Stimulated activated naive CD8-positive, alpha-beta T cell treated with anti-CD3 and anti-CD28 coated beads, Interleukin-15, amount 100 ng/mL, for 72 hours (primary cell): ENCODE measurements at regions not wholly inside any gene's neighbourhood (a gene's known extent, or its start where the extent isn't known, plus 50 kb on each side); places are given as distances from the start of the nearest gene placed in this dataset.
A peak's percentile ranks its signal among the peaks of the same experiment; 100 is the strongest.
"Not testable (repeated sequence)": the region's sequence is repeated elsewhere in the genome, so short reads cannot be mapped to it uniquely, and the experiment has no call there.

ENCODE experiments used
- ATAC-seq: fragments of 150-1000 bp; cut with Tn5 transposase; 2 replicates; pipeline ENCODE4 v1.10.0; 2021; ENCODE audit warnings: mild to moderate bottlenecking, moderate library complexity
- DNase-seq, 2 donors: peaks; one replicate each; pipeline ENCODE4 v3.0.0; 2021 to 2022
- H3K27ac Mint-ChIP-seq, 2 donors: one replicate each; pipeline ENCODE4 v1.8.0; 2022; ENCODE audit warnings: mild to moderate bottlenecking in 2 of 2, mixed read lengths in 2 of 2, moderate library complexity in 2 of 2
- H3K27me3 Mint-ChIP-seq: one replicate; pipeline ENCODE4 v1.8.0; 2022; ENCODE audit warnings: mixed read lengths
- H3K4me1 Mint-ChIP-seq: one replicate; pipeline ENCODE4 v1.8.0; 2022; ENCODE audit warnings: mild to moderate bottlenecking, mixed read lengths
- H3K4me3 Mint-ChIP-seq, 2 donors: one replicate each; pipeline ENCODE4 v1.8.0; 2022; ENCODE audit warnings: mild to moderate bottlenecking in 2 of 2, mixed read lengths in 2 of 2, moderate library complexity in 1 of 2
- H3K9me3 Mint-ChIP-seq, 2 donors: one replicate each; pipeline ENCODE4 v1.8.0; 2022; ENCODE audit warnings: mixed read lengths in 2 of 2

DNA sequence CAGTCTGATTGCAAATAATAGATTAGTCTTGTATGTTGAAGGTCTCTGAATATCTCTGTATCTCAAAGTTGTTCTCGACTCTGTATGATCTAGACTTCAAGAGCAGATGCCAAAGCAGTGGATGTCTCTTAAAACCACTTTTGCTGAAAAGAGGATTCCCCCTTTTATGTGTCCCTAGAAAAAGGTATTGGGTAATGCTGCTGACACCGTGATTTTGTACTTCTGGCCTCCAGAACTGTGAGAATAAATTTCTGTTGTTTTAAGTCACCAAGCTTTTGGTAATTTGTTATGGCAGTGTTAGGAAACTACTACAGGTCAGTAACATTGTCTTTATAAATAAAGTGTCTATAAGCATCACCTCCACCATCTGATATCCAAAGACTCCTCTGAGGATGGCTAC, 85.3 kb upstream of the PIK3R1 start:
- no peak for ATAC-seq
- Mint-ChIP-seq H3K4me1 (peaks cover 8% of the 10 kb centered on the region), H3K4me3 (no peak overlapping the region), H3K27ac (no peak overlapping the region), H3K9me3 (no peaks in the 10 kb centered on the region), H3K27me3 (peaks cover 7% of the 10 kb centered on the region)
- DNase-seq, result no peak

DNA sequence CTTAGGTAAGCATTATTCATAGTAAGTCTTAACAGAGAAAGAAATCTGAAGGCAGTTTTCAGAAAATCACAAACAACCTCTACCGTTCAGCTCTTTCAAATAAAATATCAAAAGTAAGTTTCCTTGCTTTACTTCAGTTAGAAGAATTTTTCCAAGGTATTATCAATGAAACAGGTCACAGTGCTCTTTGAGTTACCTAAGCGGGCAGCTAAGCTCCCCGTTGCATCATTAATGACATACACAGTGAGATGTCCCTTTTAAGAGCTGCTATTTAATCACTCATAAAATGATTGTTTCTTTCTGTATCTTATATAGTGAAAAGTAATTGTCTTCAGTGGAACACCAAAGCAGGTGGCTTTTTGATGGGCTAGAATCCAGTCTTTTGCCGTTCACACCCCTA, 86.2 kb upstream of the PIK3R1 start:
- peaks cover 8% of the 10 kb centered on the region for H3K4me1 Mint-ChIP-seq
- DNase-seq (no peak), ATAC-seq (no peak)
- H3K4me3 Mint-ChIP-seq, result no peak overlapping the region
- no peak overlapping the region for H3K27ac Mint-ChIP-seq
- H3K9me3 Mint-ChIP-seq, result peaks cover 3 to 4% of the 10 kb centered on the region in 2 donors
- H3K27me3 Mint-ChIP-seq, result peaks cover 2% of the 10 kb centered on the region

DNA sequence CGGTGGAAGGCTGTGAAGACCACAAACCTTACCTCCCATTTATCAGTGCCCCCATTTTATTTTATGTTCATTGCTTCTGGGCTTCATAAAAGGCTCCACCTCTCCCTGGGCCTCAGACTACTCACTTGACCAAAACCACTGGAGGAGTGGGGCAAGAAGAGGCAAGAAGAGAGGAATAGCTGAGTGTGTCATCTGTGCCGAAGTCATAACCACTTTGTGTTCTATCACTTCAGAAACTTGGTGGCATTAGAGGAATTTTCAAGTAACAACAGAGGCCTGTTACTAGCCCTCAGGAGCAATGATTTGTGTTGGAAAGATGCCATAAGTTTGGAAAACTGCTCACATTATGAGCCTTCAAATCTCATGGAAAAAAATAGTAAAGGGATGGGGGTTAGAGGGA, 88.7 kb upstream of the PIK3R1 start:
- no peak overlapping the region for H3K27ac Mint-ChIP-seq
- H3K9me3 Mint-ChIP-seq, result peaks cover 7 to 10% of the 10 kb centered on the region in 2 donors
- DNase-seq (no peak), ATAC-seq (no peak)
- H3K27me3 Mint-ChIP-seq, result peaks cover 26% of the 10 kb centered on the region
- H3K4me3 Mint-ChIP-seq, result no peak overlapping the region
- H3K4me1 Mint-ChIP-seq, result peaks cover 25% of the 10 kb centered on the region

DNA sequence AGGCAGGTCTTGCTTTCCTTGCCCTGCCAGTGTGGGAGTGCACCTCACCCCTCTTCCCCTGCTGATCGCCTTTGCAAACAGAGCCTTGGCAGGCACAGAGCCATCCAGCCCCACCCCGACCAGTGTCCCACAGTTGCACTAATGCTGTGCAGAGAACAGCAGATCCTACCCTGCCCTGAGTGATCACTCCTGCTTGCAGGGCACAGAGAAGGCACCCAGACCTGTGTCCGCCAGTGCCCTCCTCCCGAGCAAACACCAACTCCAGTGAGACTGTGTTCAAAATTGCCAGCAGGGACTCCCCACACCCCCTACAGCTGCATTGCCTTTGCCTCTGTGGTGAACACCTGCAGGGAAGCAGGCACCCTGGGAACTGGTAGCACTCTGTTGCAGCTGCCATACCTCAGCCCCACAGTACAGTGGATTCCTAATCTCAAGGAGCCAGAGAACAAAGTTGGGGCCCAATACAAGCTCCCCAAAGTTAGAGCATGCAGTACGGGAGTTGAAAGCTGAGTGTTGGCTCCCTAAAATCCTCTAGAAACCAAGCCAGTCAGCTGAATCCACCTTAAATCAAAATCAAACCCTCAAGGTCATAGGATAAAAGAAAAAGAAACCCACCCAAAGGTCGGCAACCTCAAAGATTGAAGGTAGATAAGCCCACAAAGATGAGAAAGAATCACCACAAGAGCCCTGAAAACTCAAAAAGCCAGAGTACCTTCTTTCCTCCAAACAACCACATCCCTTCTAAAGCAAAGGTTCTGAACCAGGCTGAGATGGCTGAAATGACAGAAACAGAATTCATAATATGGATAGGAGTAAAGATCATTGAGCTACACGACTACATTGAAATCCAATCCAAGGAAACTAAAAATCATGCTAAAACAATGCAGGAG, 92.9 kb upstream of the PIK3R1 start:
- H3K27ac Mint-ChIP-seq, result no peak overlapping the region
- peaks cover 35% of the 10 kb centered on the region for H3K4me1 Mint-ChIP-seq
- DNase-seq, result peak in 1 of 2 donors; percentile 4
- H3K9me3 Mint-ChIP-seq, result peaks cover 7 to 10% of the 10 kb centered on the region in 2 donors
- no peak overlapping the region for H3K4me3 Mint-ChIP-seq
- ATAC-seq, result peak; percentile 67
- peaks cover 37% of the 10 kb centered on the region for H3K27me3 Mint-ChIP-seq

DNA sequence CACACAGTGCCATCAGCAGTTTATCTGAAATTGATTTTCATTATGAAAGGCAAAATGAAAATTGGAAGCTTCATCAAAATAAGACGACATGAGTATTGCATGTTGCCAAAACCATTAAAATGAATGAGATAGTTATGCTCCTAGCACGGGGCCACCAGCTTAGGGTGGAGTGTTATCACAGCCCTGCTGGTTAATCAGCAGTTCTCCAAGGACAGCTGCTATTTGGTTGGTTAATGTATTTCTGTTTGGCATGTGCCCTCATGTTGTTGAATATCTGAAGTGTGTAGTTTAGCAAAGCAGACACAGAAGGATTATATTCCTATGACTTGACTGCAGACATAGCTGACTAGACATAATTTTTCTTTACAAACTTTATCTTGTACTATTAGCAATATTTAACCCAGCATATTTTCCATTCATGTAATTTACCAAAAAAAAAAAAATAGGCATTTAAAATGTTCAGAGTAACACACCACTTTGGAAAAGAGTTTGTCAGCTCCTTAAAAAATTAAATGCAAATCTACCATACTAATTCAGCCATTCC, 98.6 kb upstream of the PIK3R1 start:
- peaks cover 11% of the 10 kb centered on the region for H3K4me1 Mint-ChIP-seq
- ATAC-seq, result no peak
- no peaks in the 10 kb centered on the region for H3K9me3 Mint-ChIP-seq
- H3K27me3 Mint-ChIP-seq, result peaks cover 11% of the 10 kb centered on the region
- no peak overlapping the region for H3K4me3 Mint-ChIP-seq
- H3K27ac Mint-ChIP-seq, result no peak overlapping the region
- DNase-seq, result no peak

DNA sequence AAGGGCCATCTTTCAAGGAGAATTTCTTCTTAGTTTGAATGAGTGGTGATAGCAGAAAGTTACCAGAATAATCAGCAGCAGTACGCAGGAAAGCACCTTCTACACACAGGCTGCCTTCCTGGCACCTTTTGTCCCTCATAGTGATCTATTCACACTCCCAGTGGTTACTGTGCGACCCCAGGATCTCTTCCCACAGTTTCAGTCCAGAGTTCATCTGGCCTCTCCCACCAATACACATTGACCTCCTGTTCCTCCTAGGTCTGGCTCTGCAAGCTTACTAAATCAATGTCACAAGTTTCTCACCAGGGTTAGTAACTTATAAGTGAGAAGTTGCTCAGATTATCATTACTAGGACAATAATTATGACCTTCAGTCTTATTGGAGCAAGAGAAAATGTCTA, 99.1 kb upstream of the PIK3R1 start:
- ATAC-seq (no peak), DNase-seq (no peak)
- Mint-ChIP-seq H3K27ac (no peak overlapping the region), H3K9me3 (no peaks in the 10 kb centered on the region), H3K27me3 (peaks cover 6% of the 10 kb centered on the region), H3K4me1 (peaks cover 6% of the 10 kb centered on the region), H3K4me3 (no peak overlapping the region)

DNA sequence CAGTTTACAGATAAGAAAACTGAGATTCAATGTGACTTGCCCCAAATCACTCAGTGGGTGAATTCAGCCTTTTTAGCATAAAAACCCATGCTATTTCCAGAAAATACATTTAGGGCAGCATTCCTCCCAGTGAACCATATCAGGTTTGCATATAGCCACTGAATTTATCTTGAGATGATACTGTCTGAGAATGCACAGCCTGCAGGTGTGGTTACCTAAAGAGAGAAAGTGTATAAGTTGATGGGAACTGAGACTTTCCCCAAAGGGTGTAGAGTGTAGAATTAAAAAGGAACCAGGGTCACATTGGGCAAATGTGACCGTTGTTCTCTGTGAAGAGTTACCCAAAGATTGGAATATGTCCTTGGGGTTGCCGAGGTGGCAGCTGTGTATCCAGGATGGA, 100.0 kb upstream of the PIK3R1 start:
- Mint-ChIP-seq H3K27ac (no peak overlapping the region), H3K9me3 (no peaks in the 10 kb centered on the region), H3K4me1 (peaks cover 6% of the 10 kb centered on the region), H3K4me3 (no peak overlapping the region), H3K27me3 (no peaks in the 10 kb centered on the region)
- ATAC-seq (no peak), DNase-seq (no peak)

DNA sequence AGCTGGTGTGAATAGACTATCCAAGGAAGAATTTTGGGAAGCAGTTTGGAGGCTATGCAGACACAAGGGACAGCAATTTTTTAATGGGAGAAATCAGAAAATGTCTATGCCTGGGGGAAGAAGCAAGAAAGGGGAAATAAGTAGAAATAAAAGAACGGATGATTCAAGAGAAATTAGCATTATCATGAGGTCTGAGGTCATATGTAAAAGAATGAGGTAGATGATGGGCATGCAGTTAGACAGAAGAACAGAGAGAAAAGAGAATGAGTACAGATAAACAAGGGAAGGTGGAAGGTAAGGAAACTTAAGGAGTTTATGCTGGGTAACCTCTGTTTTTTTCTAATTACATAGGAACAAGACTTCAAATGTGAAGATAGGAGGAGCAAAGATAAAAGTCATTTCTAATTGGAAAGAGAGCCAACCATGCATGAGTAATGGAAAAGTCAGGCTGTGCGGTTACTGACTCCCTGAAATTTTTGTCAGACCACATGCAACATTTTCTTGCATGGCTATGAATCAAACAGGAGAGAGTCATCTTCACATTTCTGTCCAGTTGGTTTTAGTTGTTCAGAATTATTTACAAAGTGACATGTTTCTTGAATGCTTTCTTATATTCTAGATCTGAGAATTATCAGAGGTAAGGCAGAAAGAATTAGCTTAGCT, 101.0 kb upstream of the PIK3R1 start:
- H3K27me3 Mint-ChIP-seq, result no peaks in the 10 kb centered on the region
- H3K4me3 Mint-ChIP-seq, result no peak overlapping the region
- peaks cover under 1% of the 10 kb centered on the region for H3K4me1 Mint-ChIP-seq
- ATAC-seq (no peak), DNase-seq (no peak)
- no peak overlapping the region for H3K27ac Mint-ChIP-seq
- no peaks in the 10 kb centered on the region for H3K9me3 Mint-ChIP-seq

DNA sequence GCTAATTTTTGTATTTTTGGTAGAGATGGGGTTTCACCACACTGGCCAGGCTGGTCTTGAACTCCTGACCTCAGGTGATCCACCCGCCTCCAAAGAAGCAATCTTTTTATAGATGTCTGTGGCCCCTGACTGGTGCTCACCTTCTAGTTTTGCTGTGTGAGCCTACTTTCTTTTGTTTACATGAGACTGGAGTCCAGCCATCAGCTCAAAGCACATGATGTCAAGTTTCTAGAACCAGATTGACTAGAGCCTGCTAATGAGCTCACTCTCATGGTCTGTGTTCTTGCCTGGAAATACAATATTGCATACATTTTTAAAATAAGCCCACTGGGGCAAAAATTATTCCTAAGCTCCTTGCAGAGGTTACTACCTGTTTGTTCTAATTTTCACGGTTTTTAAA, 102.9 kb upstream of the PIK3R1 start:
- Mint-ChIP-seq H3K27me3 (no peaks in the 10 kb centered on the region), H3K27ac (no peak overlapping the region), H3K4me3 (no peak overlapping the region), H3K9me3 (no peaks in the 10 kb centered on the region), H3K4me1 (no peaks in the 10 kb centered on the region)
- no peak for ATAC-seq
- DNase-seq, result no peak

DNA sequence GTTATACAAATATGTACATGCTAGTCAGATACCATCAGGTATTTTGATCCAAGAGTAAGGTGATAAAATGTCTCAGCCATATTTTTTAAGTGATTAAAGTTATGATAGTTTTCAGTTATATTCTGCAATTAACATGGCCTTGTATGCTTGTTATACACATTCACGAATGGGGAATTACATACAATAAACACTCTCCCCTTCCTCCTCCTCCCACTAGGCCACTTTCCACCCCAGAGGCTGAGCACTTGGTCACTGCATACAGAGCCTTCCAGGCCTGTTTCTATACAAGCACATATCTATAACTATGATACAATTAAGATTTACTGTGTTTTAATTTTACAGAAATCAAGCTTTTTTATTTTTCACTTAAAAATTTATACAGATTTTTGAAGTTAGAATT, 104.7 kb upstream of the PIK3R1 start:
- Mint-ChIP-seq H3K9me3 (no peaks in the 10 kb centered on the region), H3K27ac (no peak overlapping the region), H3K4me3 (no peak overlapping the region), H3K4me1 (no peaks in the 10 kb centered on the region), H3K27me3 (no peaks in the 10 kb centered on the region)
- DNase-seq (no peak), ATAC-seq (no peak)

DNA sequence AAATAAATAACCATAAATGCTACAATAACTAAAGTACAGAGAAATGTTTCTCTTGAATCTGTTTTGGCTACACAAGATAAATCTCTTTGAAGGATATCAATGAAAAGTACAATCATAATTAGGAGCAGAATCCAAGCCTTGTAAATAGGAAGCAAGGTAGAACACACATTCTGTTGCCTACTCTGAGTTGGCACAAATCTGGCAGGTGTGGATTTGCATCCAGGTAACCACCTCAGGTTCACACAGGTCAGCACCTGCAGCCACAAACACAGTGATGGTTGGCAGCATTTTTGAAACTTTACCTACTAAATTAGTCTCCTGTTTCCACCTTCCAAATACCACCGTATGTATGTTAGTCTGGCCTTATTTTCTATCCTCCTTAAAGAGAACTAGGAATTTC, 105.3 kb upstream of the PIK3R1 start:
- no peaks in the 10 kb centered on the region for H3K27me3 Mint-ChIP-seq
- H3K4me1 Mint-ChIP-seq, result no peaks in the 10 kb centered on the region
- no peak overlapping the region for H3K4me3 Mint-ChIP-seq
- H3K9me3 Mint-ChIP-seq, result peaks cover 0 to 1% of the 10 kb centered on the region in 2 donors
- ATAC-seq, result no peak
- H3K27ac Mint-ChIP-seq, result no peak overlapping the region
- DNase-seq, result no peak

DNA sequence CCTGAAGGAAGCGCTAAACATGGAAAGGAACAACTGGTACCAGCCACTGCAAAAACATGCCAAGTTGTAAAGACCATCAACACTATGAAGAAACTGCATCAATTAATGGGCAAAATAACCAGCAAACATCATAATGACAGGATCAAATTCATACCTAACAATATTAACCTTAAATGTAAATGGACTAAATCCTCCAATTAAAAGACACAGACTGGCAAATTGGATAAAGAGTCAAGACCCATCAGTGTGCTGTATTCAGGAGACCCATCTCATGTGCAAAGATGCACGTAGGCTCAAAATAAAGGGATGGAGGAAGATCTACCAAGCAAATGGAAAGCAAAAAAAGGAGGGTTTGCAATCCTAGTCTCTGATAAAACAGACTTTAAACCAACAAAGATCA, 111.3 kb upstream of the PIK3R1 start:
- not testable (repeated sequence) for ATAC-seq

DNA sequence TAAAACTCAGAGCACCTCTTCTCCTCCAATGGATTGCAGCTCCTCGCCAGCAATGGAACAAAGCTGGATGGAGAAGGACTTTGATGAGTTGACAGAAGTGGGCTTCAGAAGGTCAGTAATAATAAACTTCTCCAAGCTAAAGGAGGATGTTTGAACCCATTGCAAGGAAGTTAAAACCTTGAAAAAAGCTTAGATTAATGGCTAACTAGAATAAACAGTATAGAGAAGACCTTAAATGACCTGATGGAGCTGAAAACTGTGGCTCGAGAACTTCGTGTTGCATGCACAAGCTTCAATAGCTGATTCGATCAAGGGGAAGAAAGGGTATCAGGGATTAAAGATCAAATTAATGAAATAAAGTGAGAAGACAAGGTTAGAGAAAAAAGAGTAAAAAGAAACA, 112.3 kb upstream of the PIK3R1 start:
- H3K9me3 Mint-ChIP-seq, result peaks cover 11 to 30% of the 10 kb centered on the region in 2 donors
- not testable (repeated sequence) for ATAC-seq, DNase-seq, H3K27me3 Mint-ChIP-seq, H3K4me3 Mint-ChIP-seq, H3K4me1 Mint-ChIP-seq, H3K27ac Mint-ChIP-seq

More for the DNA sequence above, 111.3 kb upstream of the PIK3R1 start:
- DNase-seq, H3K27ac Mint-ChIP-seq, H3K27me3 Mint-ChIP-seq, H3K4me3 Mint-ChIP-seq, H3K4me1 Mint-ChIP-seq: not testable (repeated sequence)
- peaks cover 8 to 22% of the 10 kb centered on the region in 2 donors for H3K9me3 Mint-ChIP-seq

DNA sequence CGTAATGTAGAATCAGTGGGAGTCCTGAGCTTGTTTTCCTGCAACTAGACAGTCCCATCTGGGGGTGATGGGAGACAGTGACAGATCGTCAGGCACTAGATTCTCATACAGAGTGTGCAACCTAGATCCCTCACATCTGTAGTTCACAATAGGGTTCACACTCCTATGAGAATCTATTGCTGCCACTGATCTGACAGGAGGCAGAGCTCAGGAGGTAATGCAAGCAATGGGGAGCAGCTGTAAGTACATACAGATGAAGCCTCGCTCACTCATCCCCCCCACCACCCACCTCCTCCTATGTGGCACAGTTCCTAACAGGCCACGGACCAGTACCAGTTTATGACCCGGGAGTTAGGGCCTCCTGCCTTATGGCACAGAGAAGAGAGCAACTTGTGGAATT, 116.2 kb upstream of the PIK3R1 start:
- Mint-ChIP-seq H3K9me3 (peaks cover 14 to 28% of the 10 kb centered on the region in 2 donors), H3K27me3 (no peaks in the 10 kb centered on the region), H3K4me1 (no peaks in the 10 kb centered on the region), H3K4me3 (no peak overlapping the region), H3K27ac (no peak overlapping the region)
- no peak for DNase-seq
- no peak for ATAC-seq

DNA sequence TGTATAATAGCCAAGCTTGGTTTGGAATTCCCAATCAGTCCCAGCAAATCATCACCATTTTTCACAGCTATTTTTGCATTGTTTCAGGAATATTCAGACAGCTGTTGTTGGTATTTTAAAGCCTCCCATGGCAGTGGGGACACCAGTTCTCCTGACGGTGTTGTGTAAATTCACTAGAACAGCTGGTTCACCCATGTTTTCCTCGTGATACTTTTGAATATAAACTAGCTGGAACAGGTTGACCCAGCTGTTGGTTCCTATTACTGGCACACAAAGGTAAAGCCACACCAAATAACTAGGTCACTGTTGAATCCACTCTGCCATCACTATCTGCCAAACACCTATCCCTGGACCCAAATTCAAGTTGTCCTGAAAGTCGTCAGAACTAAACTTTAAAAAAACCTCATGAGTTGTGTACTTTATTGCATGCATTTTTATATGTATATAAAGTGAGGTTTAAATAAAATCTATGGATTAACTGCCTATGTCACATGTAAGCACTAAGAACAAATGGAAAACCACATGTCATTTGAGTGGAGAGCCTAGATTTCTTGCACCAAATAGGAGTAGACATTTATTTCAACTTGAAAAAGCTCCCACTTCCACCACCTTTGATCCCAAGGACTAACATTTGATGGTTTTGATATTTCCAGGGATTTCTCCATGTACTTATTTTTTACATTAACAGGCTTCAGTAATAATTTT, 121.9 kb upstream of the PIK3R1 start:
- Mint-ChIP-seq H3K9me3 (peaks cover 10% of the 10 kb centered on the region in 2 donors), H3K4me3 (no peak overlapping the region), H3K4me1 (no peaks in the 10 kb centered on the region), H3K27me3 (no peaks in the 10 kb centered on the region), H3K27ac (no peak overlapping the region)
- DNase-seq (no peak), ATAC-seq (no peak)

DNA sequence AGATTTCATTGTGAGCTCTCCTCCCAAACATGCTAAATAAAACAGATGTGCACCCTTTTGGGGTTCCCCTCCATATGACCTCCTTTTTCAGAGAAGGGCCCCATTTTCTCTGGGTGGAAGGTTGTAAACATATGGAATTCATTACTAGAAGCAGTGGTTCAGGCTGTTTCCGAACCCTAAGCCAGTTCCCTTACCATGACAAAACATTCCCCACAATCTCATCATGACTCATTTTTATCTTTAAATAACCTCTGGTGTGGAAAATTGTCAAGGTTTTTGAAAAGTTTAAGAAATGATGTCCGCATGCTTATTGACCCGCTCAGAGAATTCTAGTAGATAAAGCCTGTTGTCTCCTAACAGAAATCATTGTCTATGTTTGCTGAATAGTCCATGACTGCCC, 127.3 kb upstream of the PIK3R1 start:
- no peaks in the 10 kb centered on the region for H3K4me1 Mint-ChIP-seq
- ATAC-seq (no peak), DNase-seq (no peak)
- H3K4me3 Mint-ChIP-seq, result no peak overlapping the region
- no peak overlapping the region for H3K27ac Mint-ChIP-seq
- H3K9me3 Mint-ChIP-seq, result peaks cover 0 to 3% of the 10 kb centered on the region in 2 donors
- no peaks in the 10 kb centered on the region for H3K27me3 Mint-ChIP-seq
